PFSK-1 (cell line): ENCODE measurements at regions not wholly inside any gene's neighbourhood (a gene's known extent, or its start where the extent isn't known, plus 50 kb on each side); places are given as distances from the start of the nearest gene placed in this dataset.

ENCODE experiments used
- POLR2AphosphoS5 ChIP-seq: IDR thresholded peaks from 2 replicates; pipeline ENCODE4 v1.6.1; 2012; ENCODE audit warnings: low read depth, mild to moderate bottlenecking, control low read depth, low read length, moderate library complexity
- REST ChIP-seq, 2 experiments: IDR thresholded peaks; 2 replicates each; pipeline versions ENCODE4 v1.6.1 to v1.8.0; 2011 to 2012; ENCODE audit warnings: low read depth in 2 of 2, low read length in 2 of 2, control low read depth in 1 of 2, inconsistent platforms in 1 of 2, mild to moderate bottlenecking in 1 of 2, moderate library complexity in 1 of 2; ENCODE audit not compliant: insufficient read depth in 1 of 2
- SIN3A ChIP-seq: IDR thresholded peaks from 2 replicates; pipeline ENCODE4 v1.6.1; 2012; ENCODE audit warnings: mild to moderate bottlenecking, low read length, moderate library complexity, borderline replicate concordance; ENCODE audit not compliant: insufficient read depth
- TAF1 ChIP-seq: IDR thresholded peaks from 2 replicates; pipeline ENCODE4 v1.6.1; 2012; ENCODE audit warnings: low read length, control low read depth, borderline replicate concordance; ENCODE audit not compliant: insufficient read depth

DNA sequence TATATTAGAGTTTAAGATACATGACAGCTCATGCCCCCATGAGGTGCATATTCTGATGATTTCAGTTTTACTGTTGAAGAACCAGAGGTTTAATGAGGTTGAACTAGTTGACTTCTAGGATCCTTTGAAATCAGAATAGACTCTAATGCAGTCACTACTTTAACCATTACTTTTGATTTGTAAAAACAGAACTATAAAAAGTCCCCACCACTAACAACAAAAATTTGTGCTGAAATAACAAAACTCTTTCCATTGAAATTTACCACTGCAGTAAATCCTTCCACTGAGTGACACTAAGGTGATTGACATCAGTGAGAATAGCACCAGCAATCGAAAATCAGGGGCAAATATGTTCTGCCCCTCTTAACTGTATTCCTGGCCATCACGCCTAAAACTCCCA lies 214.1 kb downstream of the SHQ1 start:
- no peak for TF ChIP-seq POLR2AphosphoS5
- no peak for TF ChIP-seq TAF1
- no peak for TF ChIP-seq REST (IDR thresholded peaks at IDR 0.05; ENCODE audit: insufficient read depth in 1 of 2, low read depth in 2 of 2, low read length in 2 of 2)
- no peak for TF ChIP-seq SIN3A
